Upper lobe of right lung (tissue), 1 donor: ENCODE measurements at regions not wholly inside any gene's neighbourhood (a gene's known extent, or its start where the extent isn't known, plus 50 kb on each side); places are given as distances from the start of the nearest gene placed in this dataset.
"Not testable (repeated sequence)": the region's sequence is repeated elsewhere in the genome, so short reads cannot be mapped to it uniquely, and the experiment has no call there.

Source experiments
- ATAC-seq: fragments of 200-7000 bp; cut with Tn5 transposase; one replicate; pipeline ENCODE4 v1.9.1; 2020; ENCODE audit warnings: mild to moderate bottlenecking, moderate library complexity
- DNase-seq: peaks from one replicate; pipeline ENCODE4 v3.0.0-alpha.2; 2020
- H3K27ac ChIP-seq: fragments of 200-600 bp; one replicate; pipeline ENCODE4 v1.8.0; 2022
- H3K27me3 ChIP-seq: fragments of 200-600 bp; one replicate; pipeline ENCODE4 v1.8.0; 2022; ENCODE audit warnings: mild to moderate bottlenecking
- H3K36me3 ChIP-seq: fragments of 200-600 bp; one replicate; pipeline ENCODE4 v1.8.0; 2022
- H3K4me1 ChIP-seq: fragments of 200-600 bp; one replicate; pipeline ENCODE4 v1.8.0; 2022
- H3K4me3 ChIP-seq: fragments of 200-600 bp; one replicate; pipeline ENCODE4 v1.8.0; 2022; ENCODE audit warnings: mild to moderate bottlenecking
- H3K9me3 ChIP-seq: fragments of 200-600 bp; one replicate; pipeline ENCODE4 v1.8.0; 2022
- CTCF ChIP-seq: fragments of 200-600 bp; IDR thresholded peaks from one replicate; pipeline ENCODE4 v1.8.0; 2022; ENCODE audit warnings: antibody characterized with exemption
- intact Hi-C: fragments of 100-400 bp; cut with DNase I; formaldehyde crosslinking; loops from one replicate; pipeline ENCODE4 v1.11.0; 2022
- donor health status: DM: no; HTN: yes; CAD: no; lungs with severe emphysema.

GRCh38 chr17:55930291-55930809 lies 179.5 kb downstream of the PCTP start:
- Histone ChIP-seq H3K4me3 (no peak overlapping the region), H3K36me3 (no peaks in the 10 kb centered on the region), H3K9me3 (no peaks in the 10 kb centered on the region), H3K27me3 (no peaks in the 10 kb centered on the region), H3K4me1 (no peaks in the 10 kb centered on the region), H3K27ac (no peak overlapping the region)
- intact Hi-C loops: no loop called here
- no peak for DNase-seq
- ATAC-seq: no peak
- no peak for TF ChIP-seq CTCF

- DNase-seq (no peak), ATAC-seq (no peak)
- Histone ChIP-seq H3K4me3 (no peak overlapping the region), H3K27ac (no peak overlapping the region), H3K36me3 (no peaks in the 10 kb centered on the region), H3K27me3 (no peaks in the 10 kb centered on the region), H3K9me3 (no peaks in the 10 kb centered on the region), H3K4me1 (no peaks in the 10 kb centered on the region)
- no peak for TF ChIP-seq CTCF
- intact Hi-C loops: no loop called here
These were observed 180.6 kb downstream of the PCTP start for GRCh38 chr17:55931446-55931845.

- no peak for ATAC-seq
- intact Hi-C loops: no loop called here
- H3K4me1 ChIP-seq: no peaks in the 10 kb centered on the region
- no peak overlapping the region for H3K4me3 ChIP-seq
- no peak for TF ChIP-seq CTCF
- no peak for DNase-seq
- H3K27me3 ChIP-seq: no peaks in the 10 kb centered on the region
- H3K36me3 ChIP-seq: no peaks in the 10 kb centered on the region
- H3K27ac ChIP-seq: no peak overlapping the region
- no peaks in the 10 kb centered on the region for H3K9me3 ChIP-seq
These were observed 182.1 kb downstream of the PCTP start for GRCh38 chr17:55932973-55933372.

GRCh38 chr17:55939181-55939810 lies 188.4 kb downstream of the PCTP start:
- H3K4me3 ChIP-seq, H3K36me3 ChIP-seq, H3K9me3 ChIP-seq, H3K4me1 ChIP-seq, H3K27ac ChIP-seq, ATAC-seq, intact Hi-C loops, H3K27me3 ChIP-seq: not testable (repeated sequence)
- DNase-seq: peak; percentile 43

GRCh38 chr17:55959756-55960155 lies 193.5 kb upstream of the ANKFN1 start:
- no peaks in the 10 kb centered on the region for H3K4me1 ChIP-seq
- no peak for ATAC-seq
- no peaks in the 10 kb centered on the region for H3K27me3 ChIP-seq
- intact Hi-C loops: no loop called here
- no peaks in the 10 kb centered on the region for H3K9me3 ChIP-seq
- no peak for TF ChIP-seq CTCF
- no peaks in the 10 kb centered on the region for H3K36me3 ChIP-seq
- no peak for DNase-seq
- H3K4me3 ChIP-seq: no peak overlapping the region
- no peak overlapping the region for H3K27ac ChIP-seq

- Histone ChIP-seq H3K27ac (no peak overlapping the region), H3K36me3 (no peaks in the 10 kb centered on the region), H3K4me1 (no peaks in the 10 kb centered on the region), H3K9me3 (no peaks in the 10 kb centered on the region), H3K27me3 (no peaks in the 10 kb centered on the region), H3K4me3 (no peak overlapping the region)
- no peak for DNase-seq
- no peak for TF ChIP-seq CTCF
- intact Hi-C loops: no loop called here
- ATAC-seq: no peak
These were observed 191.9 kb upstream of the ANKFN1 start for GRCh38 chr17:55961386-55961785.
